ENCODE measurements at regions not wholly inside any gene's neighbourhood (a gene's known extent, or its start where the extent isn't known, plus 50 kb on each side); places are given as distances from the start of the nearest gene placed in this dataset.

- WGBS, result 72% methylated on average over 5 of the region's 5 CpGs
- Histone ChIP-seq H3K4me1 (peaks cover 7 to 23% (median 19%) of the 10 kb centered on the region in 4 donors), H3K27me3 (no peaks in the 10 kb centered on the region), H3K9me3 (peaks cover 0 to 5% (median 0%) of the 10 kb centered on the region in 4 donors), H3K36me3 (no peaks in the 10 kb centered on the region), H3K27ac (replicated peaks in 1 of 4) (no peak overlapping the region), H3K4me3 (no peak overlapping the region)
- no peak for DNase-seq (ENCODE audit: extremely low spot score)
- TF ChIP-seq POLR2AphosphoS5 (IDR thresholded peaks at IDR 0.05) (no peak), POLR2A (IDR thresholded peaks at IDR 0.05; ENCODE audit: low read depth) (no peak), CTCF (IDR thresholded peaks at IDR 0.05) (no peak), EP300 (IDR thresholded peaks at IDR 0.05) (no peak)
- intact Hi-C loops (cut with DNase I), result loop anchor here (10.0 kb wide), 1 partner anchor 245 kb away; no protein-coding TSS in a partner anchor
These were observed 92.9 kb upstream of the TLL1 start for GRCh38 chr4:165779950-165780670.

- Histone ChIP-seq H3K27ac (replicated peaks in 1 of 4) (no peak overlapping the region), H3K36me3 (no peaks in the 10 kb centered on the region), H3K27me3 (no peaks in the 10 kb centered on the region), H3K4me3 (no peak overlapping the region), H3K4me1 (peaks cover 9 to 29% (median 25%) of the 10 kb centered on the region in 4 donors), H3K9me3 (peaks cover 0 to 5% (median 0%) of the 10 kb centered on the region in 4 donors)
- 50% methylated on average over 1 of the region's 1 CpG for WGBS
- TF ChIP-seq POLR2A (IDR thresholded peaks at IDR 0.05; ENCODE audit: low read depth) (no peak), CTCF (IDR thresholded peaks at IDR 0.05) (no peak), POLR2AphosphoS5 (IDR thresholded peaks at IDR 0.05) (no peak), EP300 (IDR thresholded peaks at IDR 0.05) (no peak)
- DNase-seq (ENCODE audit: extremely low spot score), result no peak
- intact Hi-C loops (cut with DNase I), result loop anchor here (10.0 kb wide), 1 partner anchor 246 kb away; no protein-coding TSS in a partner anchor
These were observed 92.3 kb upstream of the TLL1 start for GRCh38 chr4:165780735-165781134.

- Histone ChIP-seq H3K36me3 (no peaks in the 10 kb centered on the region), H3K27ac (replicated peaks in 1 of 4) (no peak overlapping the region), H3K27me3 (no peaks in the 10 kb centered on the region), H3K4me1 (peaks cover 9 to 31% (median 26%) of the 10 kb centered on the region in 4 donors), H3K4me3 (no peak overlapping the region), H3K9me3 (peaks cover 0 to under 1% (median 0%) of the 10 kb centered on the region in 4 donors)
- DNase-seq (ENCODE audit: extremely low spot score), result no peak
- intact Hi-C loops (cut with DNase I), result loop anchor here (10.0 kb wide), 1 partner anchor 248 kb away; no protein-coding TSS in a partner anchor
- no peak for TF ChIP-seq EP300 (IDR thresholded peaks at IDR 0.05)
- TF ChIP-seq POLR2AphosphoS5 (IDR thresholded peaks at IDR 0.05), result no peak
- no peak for TF ChIP-seq POLR2A (IDR thresholded peaks at IDR 0.05; ENCODE audit: low read depth)
- no peak for TF ChIP-seq CTCF (IDR thresholded peaks at IDR 0.05)
These were observed 90.4 kb upstream of the TLL1 start for GRCh38 chr4:165782623-165783022.

GRCh38 chr4:165783626-165784025 lies 89.4 kb upstream of the TLL1 start:
- H3K4me1 ChIP-seq, result peaks cover 9 to 41% (median 36%) of the 10 kb centered on the region in 4 donors
- no peak overlapping the region for H3K4me3 ChIP-seq
- TF ChIP-seq POLR2AphosphoS5 (IDR thresholded peaks at IDR 0.05) (no peak), EP300 (IDR thresholded peaks at IDR 0.05) (no peak), POLR2A (IDR thresholded peaks at IDR 0.05; ENCODE audit: low read depth) (no peak), CTCF (IDR thresholded peaks at IDR 0.05) (no peak)
- no peaks in the 10 kb centered on the region for H3K36me3 ChIP-seq
- no peak for DNase-seq (ENCODE audit: extremely low spot score)
- H3K27me3 ChIP-seq, result no peaks in the 10 kb centered on the region
- H3K9me3 ChIP-seq, result no peaks in the 10 kb centered on the region
- H3K27ac ChIP-seq (replicated peaks in 1 of 4), result peak overlapping the region in 1 of 4 donors; percentile 21
- intact Hi-C loops (cut with DNase I), result loop anchor here (10.0 kb wide), 1 partner anchor 249 kb away; no protein-coding TSS in a partner anchor
- WGBS, result 29% methylated on average over 3 of the region's 3 CpGs
